Erythroblast (primary cell): ENCODE measurements at regions not wholly inside any gene's neighbourhood (a gene's known extent, or its start where the extent isn't known, plus 50 kb on each side); places are given as distances from the start of the nearest gene placed in this dataset.
"Not testable (repeated sequence)": the region's sequence is repeated elsewhere in the genome, so short reads cannot be mapped to it uniquely, and the experiment has no call there.

Source experiments
- DNase-seq, 2 experiments: peaks; one replicate each; lab custom pipeline; 2025; lab: John Stamatoyannopoulos, UW
- GATA1 ChIP-seq: IDR thresholded peaks from 2 replicates; pipeline ENCODE4 v1.6.1; 2011; ENCODE audit warnings: low read depth, mild to moderate bottlenecking, control low read depth, low read length, moderate library complexity
- POLR2A ChIP-seq: IDR thresholded peaks from 2 replicates; pipeline ENCODE4 v1.6.1; 2011; ENCODE audit warnings: mild to moderate bottlenecking, low read length

DNA sequence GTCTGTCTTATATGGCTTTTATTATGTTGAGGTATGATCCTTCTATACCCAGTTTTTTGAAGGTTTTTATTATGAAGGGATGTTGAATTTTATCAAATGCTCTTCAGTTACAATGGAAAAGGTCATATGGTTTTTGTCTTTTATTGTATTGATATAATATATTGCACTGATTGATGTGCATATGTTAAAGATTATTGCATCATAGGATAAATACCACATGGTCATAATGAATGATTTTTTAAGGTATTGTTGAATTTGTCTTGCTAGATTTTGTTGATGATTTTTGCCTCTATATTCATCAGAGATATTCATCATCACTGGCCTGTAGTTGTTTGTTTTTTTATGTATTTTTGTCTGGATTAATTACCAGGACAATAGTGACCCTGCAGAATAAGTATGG is 339.2 kb upstream of the CT83 start:
- TF ChIP-seq GATA1 (no peak), POLR2A (no peak)
- DNase-seq = no peak

- no peak for TF ChIP-seq POLR2A
- no peak for TF ChIP-seq GATA1
- no peak for DNase-seq
Measured at GRCh38 chrX:116781926-116782325, 319.1 kb upstream of the CT83 start.

DNA sequence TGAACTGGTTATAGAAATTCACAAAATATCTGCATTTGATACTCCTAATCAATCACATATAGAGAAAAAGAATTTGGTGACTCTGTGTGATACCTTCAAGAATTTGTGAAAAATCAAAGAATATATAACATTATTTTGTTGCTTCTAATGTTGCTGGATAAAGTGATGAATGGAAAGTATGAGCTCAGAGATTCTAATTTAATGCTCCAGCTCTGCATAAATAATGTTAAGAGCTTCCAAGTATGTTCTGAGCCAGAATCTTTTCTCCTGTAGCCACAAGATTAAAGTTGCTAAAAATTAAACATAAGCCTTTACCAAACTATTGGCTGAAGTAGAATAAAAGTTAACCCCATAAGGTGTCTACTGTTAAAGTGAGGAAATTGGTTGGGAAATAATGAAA is 294.7 kb upstream of the CT83 start:
- DNase-seq = no peak
- TF ChIP-seq POLR2A (no peak), GATA1 (no peak)

DNA sequence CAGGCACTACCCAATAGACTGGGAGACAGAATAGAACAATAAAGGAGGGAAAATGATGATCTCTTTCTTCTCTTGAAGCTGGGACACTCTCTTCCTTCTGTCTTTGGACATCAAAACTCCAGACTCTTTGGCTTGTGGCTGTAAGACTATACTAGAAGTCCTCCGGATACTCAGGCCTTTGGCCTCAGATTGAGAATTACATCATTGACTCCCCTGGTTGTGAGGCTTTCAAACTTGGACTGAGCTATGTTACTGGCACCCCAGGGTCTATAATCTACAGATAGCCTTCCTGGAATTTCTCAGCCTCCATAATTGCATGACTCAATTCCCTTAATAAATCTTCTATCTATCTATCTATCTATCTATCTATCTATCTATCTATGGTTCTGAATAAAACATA is 294.2 kb upstream of the CT83 start:
- no peak for DNase-seq
- no peak for TF ChIP-seq GATA1
- TF ChIP-seq POLR2A = no peak

DNA sequence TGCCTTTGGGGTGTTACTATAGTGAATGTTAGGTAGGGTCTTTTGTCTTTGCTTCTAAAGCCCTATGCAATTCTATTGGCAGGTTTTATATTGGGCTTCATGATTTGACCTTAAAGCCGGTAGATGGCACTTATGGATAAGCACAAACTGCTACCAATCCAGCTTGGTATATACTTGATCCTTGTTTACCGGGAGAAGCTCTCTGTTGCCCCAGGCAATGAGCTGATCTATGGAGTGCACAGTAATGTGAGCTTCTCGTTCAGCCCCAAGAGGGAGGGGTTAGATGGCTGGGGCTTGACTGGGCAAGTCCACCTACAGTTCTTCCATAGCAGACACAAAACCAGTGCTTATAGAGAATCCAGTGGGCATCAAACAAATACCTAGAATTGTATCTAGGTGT is 287.2 kb upstream of the CT83 start:
- no peak for TF ChIP-seq POLR2A
- no peak for TF ChIP-seq GATA1
- DNase-seq = no peak

- TF ChIP-seq GATA1 (no peak), POLR2A (no peak)
- no peak for DNase-seq
Measured at GRCh38 chrX:116732214-116732613, 269.4 kb upstream of the CT83 start.

- TF ChIP-seq POLR2A = no peak
- no peak for TF ChIP-seq GATA1
- no peak for DNase-seq
Measured at GRCh38 chrX:116726806-116727205, 264.0 kb upstream of the CT83 start.

DNA sequence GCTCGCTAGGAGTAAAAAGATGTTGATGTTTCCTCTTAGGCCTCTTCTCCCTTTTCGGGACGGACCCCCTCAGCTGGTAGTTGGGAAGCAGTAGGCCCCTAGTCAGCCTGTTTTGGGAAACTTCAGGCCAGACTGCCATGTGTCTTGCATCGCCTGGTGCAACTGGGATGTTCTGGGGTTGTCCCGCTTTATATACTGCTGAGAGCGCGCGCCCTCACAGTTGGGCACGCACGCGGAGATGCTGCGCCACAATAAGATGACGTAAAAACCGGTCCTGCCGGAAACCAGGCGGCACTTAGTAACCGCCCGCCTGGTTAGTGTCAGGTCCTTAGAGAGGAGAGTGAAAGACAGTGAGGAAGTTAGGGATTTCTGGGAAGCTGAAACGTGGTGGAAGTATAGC is 231.3 kb upstream of the CT83 start:
- no peak for TF ChIP-seq GATA1
- TF ChIP-seq POLR2A = no peak
- DNase-seq = no peak

GRCh38 chrX:116679544-116679943 is 216.8 kb upstream of the CT83 start:
- not testable (repeated sequence) for DNase-seq

DNA sequence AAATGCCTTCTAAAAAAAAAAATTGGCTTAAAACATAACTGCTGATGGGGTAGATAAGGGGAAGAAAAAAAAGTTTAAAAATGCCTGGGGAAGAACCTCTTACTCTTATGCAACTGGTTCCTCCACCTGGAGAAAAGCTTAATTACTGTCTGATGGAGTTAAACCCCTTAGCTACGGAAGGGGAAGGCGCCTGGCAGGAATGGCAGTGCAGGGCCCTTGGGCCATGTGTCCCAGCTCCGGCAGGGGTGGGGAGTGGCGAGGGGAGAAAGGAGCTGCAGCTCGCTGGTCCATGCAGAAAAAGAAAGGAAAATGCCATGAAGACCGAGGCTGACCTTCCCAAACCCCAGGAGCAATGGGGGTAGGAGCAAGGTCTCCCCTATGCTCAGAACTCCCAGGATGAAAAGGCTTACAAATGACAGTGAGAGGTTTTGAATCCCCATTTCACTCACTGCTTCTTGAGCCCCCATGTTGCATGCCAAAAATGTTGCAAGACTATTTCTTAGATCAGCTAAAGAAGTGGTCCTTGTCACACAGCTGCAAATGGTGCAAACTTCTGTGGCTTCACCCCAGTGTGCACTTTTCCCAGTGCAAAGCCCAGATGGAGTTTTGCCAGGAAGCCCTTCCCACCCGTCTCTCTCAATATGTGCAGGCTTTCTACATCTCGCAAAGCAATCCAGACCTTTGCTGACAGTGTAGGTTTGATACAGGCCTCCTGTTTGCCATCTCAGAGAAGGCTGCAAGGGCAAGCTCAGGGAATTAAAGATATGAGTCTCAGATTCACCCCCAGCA is 204.8 kb upstream of the CT83 start:
- no peak for DNase-seq
- no peak for TF ChIP-seq GATA1
- TF ChIP-seq POLR2A = no peak

- TF ChIP-seq GATA1 = no peak
- TF ChIP-seq POLR2A = no peak
- no peak for DNase-seq
Measured at GRCh38 chrX:116657071-116657470, 194.3 kb upstream of the CT83 start.

DNA sequence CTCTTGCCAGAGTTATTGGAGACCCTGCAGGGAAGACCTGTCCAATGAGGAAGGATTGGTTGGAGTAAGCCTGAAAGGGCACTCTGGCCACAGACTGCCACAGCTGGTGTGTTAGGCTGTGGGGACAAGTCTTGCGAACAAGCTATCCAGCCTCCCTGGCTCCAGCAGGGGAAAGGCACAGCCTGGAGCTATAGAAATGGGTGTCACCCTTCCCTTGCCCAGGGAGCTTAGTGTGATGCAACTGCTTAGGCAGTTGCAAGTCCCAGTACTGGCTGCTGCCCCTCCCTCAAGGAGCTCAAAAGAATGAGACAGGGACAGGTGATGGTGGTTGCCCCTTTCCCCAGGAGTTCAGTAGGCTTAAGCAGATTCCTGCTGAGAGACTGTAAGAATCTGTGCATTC is 165.7 kb upstream of the CT83 start:
- no peak for TF ChIP-seq POLR2A
- no peak for TF ChIP-seq GATA1
- no peak for DNase-seq

DNA sequence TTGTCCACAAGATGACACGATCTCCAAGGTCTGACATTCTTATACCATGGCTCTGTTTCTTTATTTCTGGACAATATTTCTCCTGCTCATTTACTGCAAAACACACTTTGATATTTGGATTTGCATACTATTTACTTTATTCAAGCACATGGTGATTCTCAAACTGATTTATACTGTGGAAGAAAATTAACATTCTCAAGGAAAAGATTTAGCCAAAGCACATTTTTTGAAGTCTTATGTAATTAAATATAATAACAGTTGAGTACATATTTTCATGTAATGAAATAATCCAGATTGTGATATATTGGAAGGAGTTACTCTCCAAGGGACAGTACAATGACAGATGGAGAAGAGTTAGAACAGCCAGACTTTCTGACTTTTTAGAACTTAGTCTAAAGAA is 155.8 kb upstream of the CT83 start:
- no peak for DNase-seq
- no peak for TF ChIP-seq GATA1
- no peak for TF ChIP-seq POLR2A

DNA sequence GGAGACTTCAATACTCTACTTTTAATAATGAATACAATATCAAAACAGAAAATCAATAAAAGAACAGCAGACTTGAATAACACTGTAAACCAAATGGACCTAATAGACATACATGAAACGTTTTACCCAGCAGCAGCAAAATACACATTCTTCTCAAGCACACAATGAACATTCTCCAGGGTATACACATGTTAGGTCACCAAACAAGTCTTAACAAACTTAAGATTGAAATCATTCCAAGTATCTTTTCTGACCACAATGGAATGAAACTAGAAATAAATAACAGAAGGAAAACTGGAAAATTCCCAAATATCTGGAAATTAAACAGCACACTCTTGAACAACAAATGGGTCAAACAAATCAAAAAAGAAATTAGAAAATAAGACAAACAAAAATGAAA is 145.0 kb upstream of the CT83 start:
- TF ChIP-seq GATA1 (no peak), POLR2A (no peak)
- DNase-seq = no peak

- no peak for DNase-seq
- TF ChIP-seq GATA1 = no peak
- no peak for TF ChIP-seq POLR2A
Measured at GRCh38 chrX:116605576-116605975, 142.8 kb upstream of the CT83 start.

- TF ChIP-seq POLR2A (no peak), GATA1 (no peak)
Measured at GRCh38 chrX:116596010-116596409, 133.2 kb upstream of the CT83 start.

More at GRCh38 chrX:116596010-116596409, 133.2 kb upstream of the CT83 start:
- DNase-seq = peak in 1 of 2 experiments; percentile 27
